ENCODE measurements at regions not wholly inside any gene's neighbourhood (a gene's known extent, or its start where the extent isn't known, plus 50 kb on each side); places are given as distances from the start of the nearest gene placed in this dataset.
A peak's percentile ranks its signal among the peaks of the same experiment; 100 is the strongest.

DNA sequence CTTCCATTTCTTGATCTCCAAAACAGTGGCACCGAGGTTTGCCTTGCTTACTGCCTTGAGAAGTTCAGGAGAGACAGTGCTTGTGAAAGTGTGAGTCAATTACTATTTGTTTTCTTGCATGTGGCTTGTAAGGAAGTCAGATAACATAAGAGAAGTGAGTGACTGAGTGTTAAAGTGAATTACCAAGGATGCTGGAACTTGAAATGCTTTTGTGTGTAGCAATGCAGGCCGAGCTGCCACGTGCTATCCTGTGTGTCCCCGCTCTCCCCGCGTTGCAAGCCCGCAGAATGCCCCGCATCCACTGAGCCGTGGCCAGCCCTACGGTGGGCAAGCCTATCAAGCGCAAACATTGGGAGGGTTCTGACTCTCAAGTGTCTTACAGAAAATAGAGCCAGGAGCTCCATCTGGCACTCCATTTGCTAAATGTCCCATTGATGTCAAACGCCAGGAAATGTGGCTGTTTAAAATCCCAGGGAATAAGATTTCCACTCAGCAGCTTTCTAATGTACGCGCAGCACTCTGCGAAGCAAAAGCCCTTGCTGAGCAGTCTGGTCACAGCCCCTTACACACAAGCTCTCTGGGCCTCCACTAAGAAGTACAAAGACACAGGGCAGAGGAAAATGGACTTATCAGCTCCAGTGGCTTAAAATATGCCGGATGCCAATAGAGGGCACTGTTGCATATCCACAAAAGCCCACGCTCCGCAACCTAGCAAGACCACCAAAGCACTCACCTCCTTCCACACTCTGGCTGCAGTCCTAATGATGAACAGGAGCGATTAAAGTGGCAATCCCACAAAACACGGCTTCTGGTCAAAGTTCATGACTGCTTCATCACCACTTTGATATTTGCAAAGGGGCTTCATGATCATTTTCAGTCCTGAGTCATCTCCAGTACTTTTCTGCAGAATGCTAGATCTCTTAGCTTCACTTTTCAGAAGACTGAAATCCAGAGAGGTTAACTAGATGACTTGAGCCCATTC lies 158.0 kb upstream of the ITGB1 start:
- no peaks in the 10 kb centered on the region for H3K27me3 Mint-ChIP-seq
- H3K36me3 Mint-ChIP-seq (ENCODE audit: low read depth) = no peaks in the 10 kb centered on the region
- ChIA-PET POLR2A (interaction anchor here (0.5 to 1.6 kb wide), 8 partner anchors 12 to 1124 kb away, joined by 3 to 11 read pairs (median 3); no protein-coding TSS in a partner anchor), CTCF (interaction anchor here (0.8 to 2.7 kb wide), 20 partner anchors 9 to 216 kb away, joined by 3 to 19 read pairs (median 4); no protein-coding TSS in a partner anchor)
- H3K9me3 Mint-ChIP-seq = peaks cover 3% of the 10 kb centered on the region
- peak overlapping the region; percentile 59 for H3K27ac Mint-ChIP-seq
- no peak overlapping the region for H3K4me3 Mint-ChIP-seq
- intact Hi-C loops (cut with micrococcal nuclease) = loop anchor here (1.0 kb wide), 1 partner anchor 40 kb away; no protein-coding TSS in a partner anchor
- DNase-seq (peak; percentile 64), ATAC-seq (no peak)
- TF ChIP-seq, protein P1, sequence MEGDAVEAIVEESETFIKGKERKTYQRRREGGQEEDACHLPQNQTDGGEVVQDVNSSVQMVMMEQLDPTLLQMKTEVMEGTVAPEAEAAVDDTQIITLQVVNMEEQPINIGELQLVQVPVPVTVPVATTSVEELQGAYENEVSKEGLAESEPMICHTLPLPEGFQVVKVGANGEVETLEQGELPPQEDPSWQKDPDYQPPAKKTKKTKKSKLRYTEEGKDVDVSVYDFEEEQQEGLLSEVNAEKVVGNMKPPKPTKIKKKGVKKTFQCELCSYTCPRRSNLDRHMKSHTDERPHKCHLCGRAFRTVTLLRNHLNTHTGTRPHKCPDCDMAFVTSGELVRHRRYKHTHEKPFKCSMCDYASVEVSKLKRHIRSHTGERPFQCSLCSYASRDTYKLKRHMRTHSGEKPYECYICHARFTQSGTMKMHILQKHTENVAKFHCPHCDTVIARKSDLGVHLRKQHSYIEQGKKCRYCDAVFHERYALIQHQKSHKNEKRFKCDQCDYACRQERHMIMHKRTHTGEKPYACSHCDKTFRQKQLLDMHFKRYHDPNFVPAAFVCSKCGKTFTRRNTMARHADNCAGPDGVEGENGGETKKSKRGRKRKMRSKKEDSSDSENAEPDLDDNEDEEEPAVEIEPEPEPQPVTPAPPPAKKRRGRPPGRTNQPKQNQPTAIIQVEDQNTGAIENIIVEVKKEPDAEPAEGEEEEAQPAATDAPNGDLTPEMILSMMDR (IDR thresholded peaks at IDR 0.05) = peak; percentile 65
- peaks cover 78% of the 10 kb centered on the region for H3K4me1 Mint-ChIP-seq (ENCODE audit: low read depth)

DNA sequence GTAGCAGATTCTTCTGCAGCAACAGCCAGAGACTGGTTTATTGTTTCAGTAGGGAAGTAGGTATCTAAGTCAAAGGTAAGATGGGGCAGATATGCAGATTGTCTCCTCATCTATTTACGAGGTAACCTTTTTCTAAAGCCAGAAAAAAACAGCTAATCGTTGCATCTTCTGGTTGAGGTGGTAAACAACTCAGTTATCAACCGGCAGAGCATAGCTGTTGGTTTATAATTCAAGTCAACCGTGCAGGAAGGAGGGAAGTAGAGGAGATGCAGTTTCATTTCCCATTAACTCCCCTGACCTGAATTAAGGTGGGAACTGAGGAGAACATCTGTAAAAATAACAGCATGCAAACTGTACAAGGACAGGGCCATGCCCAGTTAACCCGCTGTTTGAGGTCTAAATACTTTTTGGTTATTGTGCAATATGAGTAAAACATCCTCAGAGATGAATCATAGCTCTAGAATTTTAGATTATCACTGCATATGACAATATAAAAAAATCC lies 156.5 kb upstream of the ITGB1 start:
- Mint-ChIP-seq H3K4me1 (ENCODE audit: low read depth) (peaks cover 77% of the 10 kb centered on the region), H3K27me3 (peaks cover 3% of the 10 kb centered on the region), H3K4me3 (no peak overlapping the region), H3K36me3 (ENCODE audit: low read depth) (no peaks in the 10 kb centered on the region), H3K9me3 (no peaks in the 10 kb centered on the region), H3K27ac (peak overlapping the region; percentile 4)
- ATAC-seq (no peak), DNase-seq (no peak)
- intact Hi-C loops (cut with micrococcal nuclease) = no loop called here
- ChIA-PET POLR2A (interaction anchor here (1.5 kb wide), 1 partner anchor 14 kb away, joined by 5 read pairs; no protein-coding TSS in a partner anchor), CTCF (interaction anchor here (1.1 to 2.5 kb wide), 4 partner anchors 13 to 79 kb away, joined by 5 to 8 read pairs (median 5); no protein-coding TSS in a partner anchor)
- TF ChIP-seq, protein P1 (IDR thresholded peaks at IDR 0.05) = no peak

GRCh38 chr10:33113466-33113865 lies 155.4 kb upstream of the ITGB1 start:
- no peak overlapping the region for H3K4me3 Mint-ChIP-seq

DNA sequence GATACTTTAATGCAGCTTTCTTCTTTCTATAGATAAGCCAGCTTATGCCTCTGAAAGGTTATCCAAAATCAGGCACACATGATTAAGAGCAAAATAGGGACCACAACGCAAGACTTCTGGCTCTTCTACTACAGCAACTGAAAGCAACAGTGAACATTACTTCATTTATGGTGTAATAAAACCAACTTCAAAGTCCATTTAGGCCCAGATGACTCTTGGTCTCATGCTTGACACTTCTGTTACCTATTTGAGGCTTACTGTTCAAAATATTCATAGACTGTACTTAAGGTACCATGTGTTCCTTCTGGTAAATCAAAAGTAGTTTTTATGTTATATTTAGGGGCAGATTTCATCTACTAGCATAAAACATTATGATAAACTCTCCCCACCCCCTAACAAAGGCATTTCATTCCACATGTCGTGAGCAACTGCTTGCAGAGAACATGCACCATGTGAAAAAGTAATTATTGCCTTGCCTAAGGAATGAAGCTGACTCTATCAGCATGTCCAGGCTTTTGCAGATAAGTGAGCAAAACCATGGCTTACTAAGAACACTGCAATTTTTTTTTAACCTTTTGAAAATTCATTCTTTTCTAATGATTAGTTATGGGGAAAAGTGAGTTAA lies 154.9 kb upstream of the ITGB1 start:
- intact Hi-C loops (cut with micrococcal nuclease) = no loop called here
- Mint-ChIP-seq H3K27ac (no peak overlapping the region), H3K27me3 (peaks cover 8% of the 10 kb centered on the region), H3K9me3 (no peaks in the 10 kb centered on the region), H3K36me3 (ENCODE audit: low read depth) (no peaks in the 10 kb centered on the region), H3K4me3 (no peak overlapping the region), H3K4me1 (ENCODE audit: low read depth) (peaks cover 70% of the 10 kb centered on the region)
- ChIA-PET CTCF (interaction anchor here (1.0 to 2.5 kb wide), 3 partner anchors 11 to 43 kb away, joined by 4 to 5 read pairs (median 5); no protein-coding TSS in a partner anchor), POLR2A (interaction anchor here (1.4 kb wide), 1 partner anchor 41 kb away, joined by 3 read pairs; no protein-coding TSS in a partner anchor)
- DNase-seq (no peak), ATAC-seq (no peak)
- TF ChIP-seq, protein P1 (IDR thresholded peaks at IDR 0.05) = no peak

More at GRCh38 chr10:33113466-33113865, 155.4 kb upstream of the ITGB1 start:
- intact Hi-C loops (cut with micrococcal nuclease) = no loop called here
- Mint-ChIP-seq H3K4me1 (ENCODE audit: low read depth) (peaks cover 75% of the 10 kb centered on the region), H3K9me3 (no peaks in the 10 kb centered on the region), H3K36me3 (ENCODE audit: low read depth) (no peaks in the 10 kb centered on the region), H3K27ac (no peak overlapping the region), H3K27me3 (peaks cover 8% of the 10 kb centered on the region)
- DNase-seq = no peak
- POLR2A ChIA-PET = interaction anchor here (1.4 kb wide), 1 partner anchor 40 kb away, joined by 3 read pairs; no protein-coding TSS in a partner anchor
- CTCF ChIA-PET = interaction anchor here (1.1 to 2.5 kb wide), 3 partner anchors 12 to 42 kb away, joined by 5 read pairs; no protein-coding TSS in a partner anchor
- TF ChIP-seq, protein P1 (IDR thresholded peaks at IDR 0.05) = no peak
- ATAC-seq = no peak
